LHCN-M2 (cell line): ENCODE measurements at regions not wholly inside any gene's neighbourhood (a gene's known extent, or its start where the extent isn't known, plus 50 kb on each side); places are given as distances from the start of the nearest gene placed in this dataset.

ENCODE experiments used
- DNase-seq: peaks from one replicate; pipeline ENCODE4 v3.0.0-alpha.2; 2012; ENCODE audit warnings: low read depth

DNA sequence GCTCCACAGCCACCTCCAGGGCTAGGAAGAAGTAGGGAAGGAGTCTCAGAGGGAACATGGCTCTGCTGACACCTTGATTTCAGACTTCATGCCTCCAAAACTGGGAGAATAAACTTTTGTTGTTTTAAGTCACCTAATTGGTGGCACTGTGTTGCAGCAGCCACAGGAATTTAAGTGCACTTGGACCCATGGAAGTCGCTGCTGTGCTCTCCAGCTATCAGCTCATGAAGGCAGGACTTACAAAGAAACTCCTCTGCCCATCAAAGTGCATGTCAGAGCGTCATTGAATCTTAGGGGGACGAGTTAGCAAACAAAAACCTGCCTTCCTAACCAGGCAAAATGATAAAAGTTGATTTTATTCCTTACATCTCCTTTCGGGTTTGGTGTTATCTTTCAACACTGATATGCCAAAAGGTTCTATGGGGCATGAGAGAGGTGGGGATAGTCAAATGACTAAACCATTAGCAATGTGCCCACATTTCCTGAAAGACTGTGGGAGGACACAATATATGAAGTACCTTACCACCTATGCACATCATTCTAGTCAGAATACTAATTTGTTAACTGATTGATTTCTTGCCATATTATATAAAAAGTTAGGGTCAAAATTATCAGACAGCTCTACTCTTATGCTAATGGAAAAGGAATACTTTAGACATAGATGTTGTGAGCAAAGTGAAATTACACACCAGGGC lies 235.8 kb upstream of the TNP1 start:
- DNase-seq, result no peak

DNA sequence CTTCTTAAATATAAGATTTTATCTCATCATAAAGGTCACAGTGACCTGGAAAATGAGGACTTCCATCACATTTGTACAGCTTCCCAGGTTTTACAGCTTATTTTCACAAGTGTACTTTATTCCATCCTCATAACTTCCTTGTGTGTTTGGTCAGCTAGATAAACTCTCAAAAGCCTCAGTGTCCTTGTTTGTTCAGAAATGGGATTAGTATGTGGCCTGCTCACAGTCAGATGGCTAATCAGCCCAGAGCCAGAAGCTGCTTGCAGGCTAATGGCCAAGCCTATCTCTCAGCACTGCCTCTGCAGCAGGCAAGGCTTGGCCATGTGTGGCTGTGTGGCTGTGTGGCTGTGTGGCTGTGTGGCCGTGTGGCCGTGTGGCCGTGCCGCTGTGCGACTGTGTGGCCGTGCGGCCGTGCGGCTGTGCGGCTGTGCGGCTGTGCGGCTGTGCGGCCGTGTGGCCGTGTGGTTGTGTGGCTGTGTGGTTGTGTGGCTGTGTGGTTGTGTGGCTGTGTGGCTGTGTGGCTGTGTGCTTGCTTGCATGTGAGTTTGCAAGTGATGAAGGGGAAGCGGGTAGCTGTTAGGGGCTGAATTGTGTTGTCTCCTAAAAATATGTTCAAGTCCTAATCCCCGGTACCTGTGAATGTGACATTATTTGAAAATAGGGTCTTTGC lies 233.0 kb upstream of the TNP1 start:
- no peak for DNase-seq

DNA sequence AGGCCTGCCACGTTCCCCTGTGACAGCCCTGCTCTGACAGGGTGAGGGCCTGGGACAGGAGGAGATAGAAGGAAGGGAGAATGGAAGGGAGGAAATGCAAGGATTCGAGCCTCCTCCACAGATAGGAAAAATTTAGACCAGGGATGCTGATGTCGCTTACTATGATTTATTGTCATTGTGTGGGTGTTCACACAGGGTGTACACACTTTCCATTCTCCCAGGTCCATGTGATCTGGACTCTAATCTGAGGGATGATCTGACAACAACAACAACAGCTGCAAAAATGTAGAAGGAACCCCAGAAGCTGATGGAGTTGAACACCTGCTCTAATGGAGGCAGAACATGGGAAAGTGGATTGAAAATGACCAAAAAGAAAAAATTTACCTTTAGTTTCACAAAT lies 231.7 kb upstream of the TNP1 start:
- DNase-seq, result peak; percentile 74

DNA sequence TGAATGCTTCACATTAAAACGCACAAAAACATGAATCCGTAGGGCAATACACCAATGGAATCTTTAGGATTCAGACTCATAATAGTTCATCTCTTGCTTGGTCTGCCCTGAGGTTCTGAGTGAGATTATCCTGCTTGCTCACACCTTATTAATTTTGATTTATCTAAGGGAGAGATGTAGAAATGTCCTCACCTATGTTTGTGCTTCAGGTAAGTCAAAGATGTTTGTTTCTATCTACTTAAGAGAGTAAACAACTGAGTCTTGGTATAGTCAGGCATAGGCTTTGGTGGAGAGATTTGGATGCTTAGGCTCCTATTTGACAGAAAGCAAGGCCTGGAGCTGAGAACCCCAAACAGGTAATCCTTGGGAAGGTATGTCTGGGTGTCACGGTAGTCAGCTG lies 231.0 kb upstream of the TNP1 start:
- DNase-seq, result no peak

DNA sequence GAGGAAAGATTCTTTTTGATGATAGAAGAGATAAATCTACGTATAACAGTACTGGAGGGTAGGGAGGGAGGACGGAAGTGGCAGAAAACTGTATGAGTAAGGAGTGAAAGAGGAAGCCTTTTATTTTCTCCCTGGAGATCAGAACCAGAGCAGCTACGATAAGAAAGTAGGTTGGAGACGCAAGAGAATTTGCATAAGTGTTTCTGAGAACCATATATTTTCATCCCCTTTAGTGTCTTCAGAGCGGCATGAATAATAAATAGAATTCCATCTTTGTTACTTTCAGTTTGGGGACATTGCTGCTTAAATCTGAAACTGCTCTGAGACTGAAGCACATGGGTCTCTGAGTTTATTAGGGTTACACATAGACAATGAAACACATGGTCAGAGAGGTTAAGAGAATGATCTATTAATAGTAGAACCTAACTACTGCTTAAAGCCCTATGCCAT lies 230.2 kb upstream of the TNP1 start:
- no peak for DNase-seq

DNA sequence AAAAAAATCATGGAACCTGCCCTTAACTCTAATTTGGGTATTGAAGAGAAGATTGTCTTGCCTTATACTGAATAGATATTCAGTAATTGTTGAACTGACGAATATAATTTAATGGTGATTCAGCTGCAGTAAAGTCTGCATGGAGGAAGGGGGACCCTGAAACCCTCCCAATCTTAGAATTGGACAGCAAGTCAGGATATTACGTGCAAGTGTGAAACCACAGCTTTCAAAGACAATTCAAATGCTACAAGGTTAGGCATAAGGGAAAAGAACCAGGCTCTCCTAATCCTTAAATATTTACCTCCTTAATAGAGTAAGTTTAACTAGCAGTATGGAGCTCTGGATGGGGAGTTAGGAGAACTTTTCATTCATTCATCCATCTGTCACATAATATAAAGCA lies 226.9 kb upstream of the TNP1 start:
- DNase-seq, result no peak

DNA sequence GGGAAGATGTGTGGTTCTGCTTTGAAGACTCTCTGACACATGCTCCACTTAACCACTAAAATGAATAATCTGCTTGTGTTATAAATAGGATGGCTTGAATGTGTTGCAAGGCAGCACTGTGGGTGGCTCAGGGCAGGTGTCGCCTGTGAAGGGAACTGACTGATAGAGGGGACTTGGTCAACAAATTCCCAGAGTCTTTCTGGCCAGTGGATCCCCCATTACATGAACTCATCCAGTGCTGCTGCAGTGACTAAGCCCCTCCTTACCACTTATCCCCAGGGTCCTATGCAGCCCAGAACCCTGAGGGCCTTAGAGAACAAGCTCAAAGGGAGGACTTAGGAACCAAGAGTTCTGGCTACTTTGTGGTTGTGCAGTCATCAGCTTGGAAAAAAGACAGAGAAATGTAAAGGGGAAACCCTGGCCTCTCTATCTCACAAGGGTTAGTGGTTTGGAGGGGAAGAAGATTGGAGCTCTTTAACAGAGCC lies 226.2 kb upstream of the TNP1 start:
- peak; percentile 78 for DNase-seq

DNA sequence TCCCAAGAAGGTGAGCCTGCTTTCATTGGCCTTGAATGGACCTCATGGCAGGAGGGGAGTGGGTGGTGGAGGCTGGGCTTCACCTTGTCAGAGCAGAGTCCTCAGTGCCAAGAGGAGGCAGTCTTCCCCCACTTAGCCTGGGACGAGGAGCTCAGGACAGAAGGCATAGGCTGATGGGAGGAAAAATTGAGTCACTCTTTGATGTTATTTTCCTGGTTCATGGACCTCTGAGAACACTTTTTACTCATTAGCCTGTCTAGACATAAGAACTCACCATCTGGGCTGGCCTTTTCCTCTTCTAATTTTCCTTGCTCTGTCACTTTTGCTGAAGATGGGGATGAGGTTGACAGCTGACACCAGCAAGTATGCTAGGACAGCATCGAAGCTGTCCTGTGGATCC lies 225.7 kb upstream of the TNP1 start:
- DNase-seq, result peak; percentile 56

DNA sequence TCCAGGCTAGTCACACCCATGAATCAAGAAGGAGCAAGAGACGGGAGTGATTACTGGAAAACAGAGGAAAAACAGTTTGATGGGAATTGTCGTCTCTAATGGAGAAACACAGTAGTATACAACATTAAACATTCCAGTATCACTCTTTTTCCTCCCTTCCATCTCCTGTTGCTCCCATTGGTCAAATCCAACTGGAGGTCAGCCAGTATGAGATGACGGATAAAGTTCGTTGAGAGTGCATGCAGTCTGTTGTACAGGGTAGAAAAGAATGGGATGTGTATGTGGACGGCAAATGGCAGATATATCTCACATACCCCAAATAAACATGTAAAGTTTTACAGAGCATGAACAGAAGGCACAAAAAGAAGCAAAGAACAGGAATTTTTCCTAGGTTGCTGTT lies 221.9 kb upstream of the TNP1 start:
- no peak for DNase-seq

DNA sequence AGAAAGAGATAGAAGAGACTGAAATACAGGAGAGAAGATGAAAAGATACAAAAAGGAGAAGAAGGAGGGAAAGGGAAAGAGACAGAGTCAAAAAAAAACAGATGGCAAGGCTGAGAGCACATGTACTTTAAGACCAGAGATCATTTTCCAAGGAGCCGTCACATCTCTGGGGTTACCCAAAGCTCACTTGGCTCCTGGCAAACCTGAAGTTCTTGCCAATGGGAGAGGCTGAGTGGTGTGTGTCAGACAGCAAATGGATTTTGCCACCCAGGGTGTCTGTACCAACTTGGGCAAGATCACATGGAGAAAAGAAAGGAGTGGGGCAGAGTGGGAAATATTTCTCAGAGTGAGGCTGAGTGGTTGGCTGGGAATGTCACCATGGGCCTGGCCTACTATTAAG lies 219.3 kb upstream of the TNP1 start:
- no peak for DNase-seq

DNA sequence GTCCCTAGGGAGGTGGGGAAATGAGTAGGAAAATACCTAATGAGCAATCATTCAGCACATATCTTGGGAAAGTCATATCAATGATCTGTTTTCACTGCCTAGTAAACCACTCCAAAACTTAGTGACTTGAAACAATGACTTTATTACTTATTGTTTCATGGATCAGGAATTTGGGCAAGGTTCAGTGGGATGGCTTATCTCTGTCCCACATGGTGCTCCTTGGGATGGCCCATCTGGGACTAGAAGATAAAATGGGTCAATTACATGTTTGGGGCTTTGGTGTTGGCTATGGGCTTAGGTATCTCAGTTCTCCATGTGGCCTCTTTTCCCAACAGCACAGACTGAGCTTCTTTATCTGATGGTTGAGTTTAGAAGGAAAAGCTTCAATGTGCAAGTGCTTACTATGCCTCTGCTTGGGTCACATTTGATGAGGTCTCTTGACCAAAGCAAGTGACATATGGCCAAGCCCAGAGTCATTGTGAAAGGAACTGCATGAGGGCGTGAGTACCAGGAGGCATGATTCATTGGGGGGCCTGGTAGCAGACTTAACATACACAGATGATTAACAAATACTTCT lies 218.1 kb upstream of the TNP1 start:
- no peak for DNase-seq

DNA sequence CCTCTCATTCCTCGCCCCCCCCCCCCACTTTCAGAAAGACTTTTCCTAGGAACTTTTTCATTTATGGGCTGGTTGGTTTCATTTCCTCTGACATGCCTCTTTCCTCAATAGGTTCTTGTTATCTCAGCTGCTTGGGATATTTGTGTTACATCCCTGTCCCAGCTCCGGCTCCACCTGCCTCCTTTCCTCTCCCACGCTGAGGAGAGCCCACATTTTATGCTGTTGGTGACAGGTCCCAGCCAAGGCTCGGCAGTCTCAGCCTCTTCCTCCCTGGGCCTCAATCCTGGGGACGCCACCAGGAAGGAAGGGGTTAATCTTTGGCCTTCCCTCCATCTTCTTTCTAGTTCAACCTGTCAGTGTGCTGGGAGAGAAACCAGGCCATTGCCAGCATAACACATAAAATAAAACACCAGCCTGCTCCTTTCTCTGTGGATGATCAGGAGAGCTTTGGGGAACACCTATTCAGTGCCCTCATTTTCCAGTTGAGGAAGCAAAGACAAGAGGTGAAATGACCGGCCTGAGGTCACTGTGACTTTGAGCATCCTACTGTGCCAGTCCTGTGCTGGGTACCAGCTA lies 216.9 kb upstream of the TNP1 start:
- DNase-seq, result peak; percentile 36

DNA sequence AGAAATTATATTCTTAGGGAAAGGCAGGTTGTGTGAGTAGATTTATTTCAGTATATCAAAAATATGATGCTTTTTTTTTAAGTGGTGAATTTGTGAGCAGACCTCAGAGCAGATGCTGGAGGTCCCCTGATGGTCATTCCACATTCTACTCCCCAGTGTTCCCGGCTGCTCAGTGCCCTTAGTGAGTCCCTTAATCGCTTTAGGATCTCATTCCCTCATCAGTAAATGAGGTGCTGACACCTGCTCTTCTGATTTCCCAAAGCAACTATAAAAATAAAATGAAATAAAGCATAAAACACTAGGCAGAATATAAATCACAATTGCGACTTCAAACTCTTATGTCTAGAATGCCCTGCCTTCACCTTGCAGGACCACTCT lies 216.2 kb upstream of the TNP1 start:
- no peak for DNase-seq

DNA sequence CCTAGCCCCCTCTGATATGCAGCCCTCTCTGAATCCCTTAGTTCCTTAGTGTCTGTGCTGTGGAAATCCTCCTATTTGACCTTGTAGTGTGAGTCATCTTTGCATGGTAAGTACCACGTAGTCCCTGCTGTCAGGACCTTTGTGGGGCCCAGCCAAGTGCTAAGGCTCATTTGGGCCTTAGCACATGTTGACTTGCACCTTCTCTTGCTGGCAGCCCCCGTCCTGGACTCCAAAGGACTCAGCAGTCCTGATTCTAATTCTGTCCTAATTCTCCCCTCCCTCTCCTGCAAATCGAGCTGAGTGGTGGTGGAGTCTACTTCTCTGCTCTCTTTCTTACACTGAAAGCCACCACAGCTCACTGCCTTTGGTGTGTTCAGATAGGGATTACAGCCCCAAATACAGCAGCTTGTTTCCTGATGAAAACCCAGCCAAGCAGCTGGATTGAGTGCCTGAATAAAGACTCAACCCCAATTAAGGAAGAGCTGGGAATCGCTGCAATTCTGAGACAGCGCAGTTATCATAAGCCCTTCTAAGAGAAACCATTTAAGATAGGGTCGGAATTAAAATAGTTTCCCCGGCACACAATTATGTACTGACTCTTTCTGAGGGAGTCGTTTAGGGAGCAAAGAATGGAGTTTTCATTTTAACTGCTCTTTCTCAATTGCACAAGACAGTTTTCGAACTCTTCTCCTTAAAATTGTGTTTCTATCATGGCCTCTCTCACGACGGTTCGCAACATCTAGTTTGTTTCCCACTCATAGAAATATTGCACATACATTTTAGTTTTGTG lies 215.6 kb upstream of the TNP1 start:
- DNase-seq, result no peak

DNA sequence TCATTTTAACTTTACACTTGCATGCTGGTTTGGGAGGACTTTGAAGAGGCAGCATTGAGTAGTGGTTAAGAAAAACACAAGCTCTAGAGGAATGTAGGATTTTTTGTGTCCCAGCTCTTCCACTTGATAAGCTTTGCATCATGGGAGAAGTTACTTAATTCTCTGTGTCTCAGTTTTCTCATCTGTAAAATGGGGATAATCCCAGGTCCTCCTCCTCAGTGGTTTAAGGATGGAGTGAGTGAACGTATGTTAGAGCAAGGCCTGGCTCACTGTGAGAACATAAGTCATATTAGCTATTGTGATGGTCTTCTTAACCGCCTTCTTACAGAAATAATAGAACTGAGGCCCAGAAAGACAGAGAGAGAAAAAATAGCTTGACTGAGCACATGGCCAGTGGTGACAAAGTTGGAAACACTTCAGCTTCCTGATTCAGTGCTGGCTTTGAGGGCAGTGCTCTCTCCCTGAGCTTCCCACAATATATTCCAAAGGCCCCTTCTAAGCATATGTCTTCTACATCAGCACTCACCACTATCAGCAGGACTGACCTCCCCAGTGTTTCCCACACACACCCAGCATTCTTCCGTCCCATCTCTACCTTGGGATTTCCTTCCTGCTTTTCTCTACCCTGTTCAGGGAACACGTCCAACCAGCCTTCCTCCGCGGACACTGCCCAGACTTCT lies 214.9 kb upstream of the TNP1 start:
- no peak for DNase-seq

DNA sequence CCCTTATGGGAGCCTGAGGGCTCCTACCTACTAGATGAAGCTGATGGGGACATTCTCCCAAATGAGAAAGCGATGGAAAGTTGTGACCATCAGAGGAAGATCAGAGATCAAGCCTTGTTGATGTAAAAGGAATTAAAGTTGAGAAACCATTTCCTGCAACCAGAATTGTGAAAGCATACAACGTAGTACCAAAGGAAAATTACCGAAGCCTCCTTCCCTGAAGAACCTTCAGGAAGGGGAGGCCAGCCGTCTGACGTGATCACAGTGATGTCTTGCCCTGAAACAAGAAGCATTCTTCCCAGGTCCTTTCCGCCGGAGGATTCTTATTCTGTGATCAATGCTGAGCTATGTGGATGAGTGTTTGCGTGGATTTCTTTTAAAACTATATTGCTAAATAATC lies 211.6 kb upstream of the TNP1 start:
- DNase-seq, result no peak

DNA sequence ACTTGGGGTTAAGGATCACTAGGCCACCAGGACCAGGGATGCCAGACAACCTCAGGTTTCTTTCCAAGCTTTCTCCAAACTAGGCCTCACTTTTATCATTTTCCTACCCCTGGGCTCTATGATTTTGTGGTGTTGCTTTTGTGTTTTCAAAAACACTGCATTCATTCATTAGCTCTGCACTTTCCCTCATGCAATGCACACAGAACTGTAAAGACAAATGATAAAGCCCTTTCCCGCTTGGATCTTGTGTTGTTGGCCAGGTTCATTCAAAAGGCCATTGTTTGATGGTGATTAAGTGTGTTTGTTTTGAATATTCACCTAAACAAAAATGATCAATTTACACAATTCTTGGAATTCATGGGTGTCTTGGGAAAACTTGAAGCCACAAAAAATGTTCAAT lies 210.7 kb upstream of the TNP1 start:
- DNase-seq, result no peak

DNA sequence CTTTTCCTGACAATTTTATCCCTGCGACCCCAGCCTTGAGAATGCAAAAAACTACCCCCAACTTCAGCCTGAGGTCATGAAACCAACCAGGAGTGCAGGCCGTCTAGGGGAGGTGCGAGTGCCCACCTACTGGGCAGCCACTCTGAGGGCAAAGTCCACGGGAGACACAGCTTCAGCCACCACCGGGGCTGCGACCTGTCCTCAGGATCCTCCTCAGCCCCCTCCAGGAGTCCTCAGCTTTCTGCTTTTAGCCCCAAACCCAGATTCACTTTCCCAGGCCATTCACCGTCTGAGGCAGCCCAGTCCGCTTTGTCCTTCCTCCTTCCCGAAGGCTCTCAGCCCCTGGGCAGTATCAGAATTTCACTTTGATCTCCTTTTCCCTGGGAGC lies 210.2 kb upstream of the TNP1 start:
- DNase-seq, result no peak

DNA sequence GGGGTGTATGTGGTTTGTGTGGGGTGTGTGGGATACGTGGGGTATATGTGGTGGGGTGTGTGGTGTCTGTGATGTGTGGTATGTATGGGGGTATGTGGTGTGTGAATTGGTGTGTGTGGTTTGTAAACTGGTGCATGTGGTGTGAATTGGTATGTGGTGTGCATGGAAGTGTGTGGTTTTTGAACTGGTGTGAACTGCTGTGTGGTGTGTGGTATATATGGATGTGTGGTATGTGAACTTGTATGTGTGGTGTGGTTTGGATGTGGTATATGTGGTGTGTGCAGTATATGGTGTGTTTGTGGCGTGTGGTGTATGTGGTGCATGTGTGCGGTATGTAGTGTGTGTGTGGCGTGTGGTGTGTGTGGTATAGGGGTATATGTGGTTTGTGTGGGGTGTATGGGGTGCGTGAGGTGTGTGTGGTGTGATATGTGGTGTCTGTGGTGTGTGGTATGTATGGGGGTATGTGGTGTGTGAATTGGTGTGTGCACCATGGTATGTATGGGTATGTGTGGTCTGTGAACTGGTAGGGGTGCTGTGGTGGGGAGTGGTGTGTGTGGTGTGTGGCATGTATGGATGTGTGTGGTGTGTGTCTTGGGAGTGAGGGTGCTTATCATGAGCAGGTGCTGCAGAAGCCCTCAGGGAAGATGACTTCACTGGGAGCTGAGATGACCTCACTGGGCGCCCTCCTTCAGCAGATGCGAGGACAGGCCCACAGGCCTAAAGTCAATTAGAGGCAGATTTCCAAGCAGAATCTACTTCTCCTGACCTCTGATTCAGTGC lies 209.6 kb upstream of the TNP1 start:
- no peak for DNase-seq

DNA sequence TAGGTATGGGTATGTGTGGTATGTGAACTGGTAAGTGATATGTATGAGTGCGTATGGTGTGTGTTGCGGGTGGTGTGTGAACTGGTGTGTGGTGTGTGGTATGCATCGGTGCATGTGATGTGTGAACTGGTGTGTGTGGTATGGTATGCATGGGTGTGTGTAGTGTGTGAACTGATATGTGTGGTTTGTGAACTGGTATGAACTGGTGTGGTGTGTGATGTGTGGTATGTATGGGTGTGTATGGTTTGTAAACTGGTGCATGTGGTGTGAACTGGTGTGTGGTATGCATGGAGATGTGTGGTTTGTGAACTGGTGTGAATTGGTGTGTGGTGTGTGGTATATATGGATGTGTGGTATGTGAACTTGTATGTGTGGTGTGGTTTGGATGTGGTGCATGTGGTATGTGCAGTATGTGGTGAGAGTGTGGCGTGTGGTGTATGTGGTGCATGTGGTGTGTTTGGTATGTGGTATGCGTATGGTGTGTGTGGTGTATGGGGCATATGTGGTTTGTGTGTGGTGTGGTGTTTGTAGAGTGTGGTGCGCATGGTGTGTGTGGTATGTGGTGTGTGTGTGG lies 208.9 kb upstream of the TNP1 start:
- no peak for DNase-seq
